Uterus (tissue), 3 donors: ENCODE measurements at regions not wholly inside any gene's neighbourhood (a gene's known extent, or its start where the extent isn't known, plus 50 kb on each side); places are given as distances from the start of the nearest gene placed in this dataset.

Source experiments
- DNase-seq, 2 donors: peaks; one replicate each; pipeline ENCODE4 v3.0.0-alpha.2; 2019 to 2020
- H3K27ac ChIP-seq, 2 donors: fragments of 200-600 bp; sonication (generic); 1 replicate in 1 of 2; 2 replicates in 1 of 2; pipeline ENCODE4 v1.5.1; 2016 to 2018
- H3K27me3 ChIP-seq, 2 donors: fragments of 200-600 bp; sonication (generic); one replicate each; pipeline ENCODE4 v1.5.1; 2018 to 2019; ENCODE audit warnings: control low read depth in 1 of 2
- H3K36me3 ChIP-seq, 2 donors: fragments of 200-600 bp; sonication (generic); one replicate each; pipeline ENCODE4 v1.5.1; 2019; ENCODE audit warnings: control low read depth in 1 of 2
- H3K4me1 ChIP-seq, 2 donors: fragments of 200-600 bp; sonication (generic); one replicate each; pipeline ENCODE4 v1.5.1; 2018 to 2019; ENCODE audit warnings: control low read depth in 1 of 2
- H3K4me3 ChIP-seq, 2 donors: fragments of 200-600 bp; sonication (generic); 1 replicate in 1 of 2; 2 replicates in 1 of 2; pipeline ENCODE4 v1.5.1; 2018 to 2019; ENCODE audit warnings: mild to moderate bottlenecking in 1 of 2
- H3K9me3 ChIP-seq, 2 donors: fragments of 200-600 bp; sonication (generic); one replicate each; pipeline ENCODE4 v1.5.1; 2019; ENCODE audit warnings: control low read depth in 1 of 2
- POLR2A ChIP-seq, 2 donors: fragments of 450-650 bp; IDR thresholded peaks; one replicate each; pipeline ENCODE4 v1.6.1; 2016; ENCODE audit warnings: antibody characterized with exemption in 2 of 2, mild to moderate bottlenecking in 1 of 2, moderate library complexity in 1 of 2
- intact Hi-C: fragments of 100-400 bp; cut with DNase I; formaldehyde crosslinking; loops from one replicate; pipeline ENCODE4 v1.15.1; 2023; ENCODE audit warnings: low total_unique reads
- TF ChIP-seq, protein P1 (sequence below), 4 experiments: fragments of 200-600 bp in 2 of 4; fragments of 450-650 bp in 2 of 4; sonication (generic) in 2 of 4; IDR thresholded peaks; one replicate each; pipeline ENCODE4 v1.5.1; 2016 to 2019; ENCODE audit warnings: antibody characterized with exemption in 4 of 4, mild to moderate bottlenecking in 2 of 4, moderate library complexity in 1 of 4
- donor health status: DM: yes; HTN: yes; CAD: no.

DNA sequence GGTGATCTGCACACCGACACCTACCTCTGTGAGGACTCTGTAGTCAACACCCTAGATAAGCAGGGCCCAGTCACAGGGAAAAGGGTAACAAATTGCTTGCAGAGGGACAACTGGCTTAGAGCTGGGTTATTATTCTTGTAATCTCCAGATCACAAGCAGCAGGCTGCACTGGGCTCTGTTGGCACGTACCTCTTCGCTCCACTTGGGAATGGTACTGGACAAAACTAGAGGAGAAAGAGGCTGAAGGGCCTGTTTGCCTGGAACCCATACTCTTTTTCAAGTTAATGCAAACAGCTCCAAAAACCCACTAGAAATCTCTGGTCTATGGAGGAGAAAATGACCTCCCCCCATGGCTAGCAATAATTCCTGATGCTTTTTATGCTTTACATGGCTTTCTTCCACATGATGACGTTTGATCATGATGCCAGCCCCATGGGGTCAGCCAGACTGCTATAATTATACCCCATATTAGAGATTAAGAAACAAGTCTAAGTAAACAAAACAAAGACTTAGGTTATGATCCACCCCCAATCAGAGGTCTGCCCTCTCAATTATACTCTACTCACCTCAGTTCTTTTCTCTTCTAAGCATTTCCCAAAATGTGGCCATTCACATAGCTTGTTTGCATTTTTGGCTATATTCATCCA is 190.0 kb downstream of the UNC5CL start:
- Histone ChIP-seq H3K27ac (no peak overlapping the region), H3K4me1 (no peaks in the 10 kb centered on the region), H3K9me3 (no peaks in the 10 kb centered on the region), H3K27me3 (no peaks in the 10 kb centered on the region), H3K4me3 (no peak overlapping the region), H3K36me3 (no peaks in the 10 kb centered on the region)
- DNase-seq, result no peak
- TF ChIP-seq POLR2A (IDR thresholded peaks at IDR 0.05), result no peak
- TF ChIP-seq, protein P1, sequence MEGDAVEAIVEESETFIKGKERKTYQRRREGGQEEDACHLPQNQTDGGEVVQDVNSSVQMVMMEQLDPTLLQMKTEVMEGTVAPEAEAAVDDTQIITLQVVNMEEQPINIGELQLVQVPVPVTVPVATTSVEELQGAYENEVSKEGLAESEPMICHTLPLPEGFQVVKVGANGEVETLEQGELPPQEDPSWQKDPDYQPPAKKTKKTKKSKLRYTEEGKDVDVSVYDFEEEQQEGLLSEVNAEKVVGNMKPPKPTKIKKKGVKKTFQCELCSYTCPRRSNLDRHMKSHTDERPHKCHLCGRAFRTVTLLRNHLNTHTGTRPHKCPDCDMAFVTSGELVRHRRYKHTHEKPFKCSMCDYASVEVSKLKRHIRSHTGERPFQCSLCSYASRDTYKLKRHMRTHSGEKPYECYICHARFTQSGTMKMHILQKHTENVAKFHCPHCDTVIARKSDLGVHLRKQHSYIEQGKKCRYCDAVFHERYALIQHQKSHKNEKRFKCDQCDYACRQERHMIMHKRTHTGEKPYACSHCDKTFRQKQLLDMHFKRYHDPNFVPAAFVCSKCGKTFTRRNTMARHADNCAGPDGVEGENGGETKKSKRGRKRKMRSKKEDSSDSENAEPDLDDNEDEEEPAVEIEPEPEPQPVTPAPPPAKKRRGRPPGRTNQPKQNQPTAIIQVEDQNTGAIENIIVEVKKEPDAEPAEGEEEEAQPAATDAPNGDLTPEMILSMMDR (IDR thresholded peaks at IDR 0.05), result no peak
- intact Hi-C loops, result no loop called here

DNA sequence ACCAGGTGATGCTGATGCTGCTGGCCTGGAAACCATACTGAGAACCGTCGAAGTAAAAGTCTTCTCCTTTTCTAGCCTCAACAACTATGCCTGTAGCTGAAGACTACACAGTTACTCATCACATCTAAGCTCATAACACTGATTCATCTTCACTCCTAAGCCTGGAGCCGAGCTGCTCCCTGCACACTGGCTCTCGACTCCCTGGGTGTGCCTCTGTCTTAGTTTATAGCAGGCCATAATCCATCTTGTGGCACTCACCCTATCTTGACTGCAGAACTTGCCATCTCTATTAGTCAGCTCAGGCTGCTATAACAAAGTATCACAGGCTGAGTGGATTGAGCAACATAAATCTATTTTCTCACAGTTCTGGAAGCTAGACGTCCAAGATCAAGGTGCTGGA is 191.0 kb downstream of the UNC5CL start:
- Histone ChIP-seq H3K27me3 (no peaks in the 10 kb centered on the region), H3K27ac (no peak overlapping the region), H3K4me1 (no peaks in the 10 kb centered on the region), H3K36me3 (no peaks in the 10 kb centered on the region), H3K4me3 (no peak overlapping the region), H3K9me3 (no peaks in the 10 kb centered on the region)
- DNase-seq, result no peak
- no peak for TF ChIP-seq POLR2A (IDR thresholded peaks at IDR 0.05)
- TF ChIP-seq, protein P1 (IDR thresholded peaks at IDR 0.05), result no peak
- intact Hi-C loops, result no loop called here

DNA sequence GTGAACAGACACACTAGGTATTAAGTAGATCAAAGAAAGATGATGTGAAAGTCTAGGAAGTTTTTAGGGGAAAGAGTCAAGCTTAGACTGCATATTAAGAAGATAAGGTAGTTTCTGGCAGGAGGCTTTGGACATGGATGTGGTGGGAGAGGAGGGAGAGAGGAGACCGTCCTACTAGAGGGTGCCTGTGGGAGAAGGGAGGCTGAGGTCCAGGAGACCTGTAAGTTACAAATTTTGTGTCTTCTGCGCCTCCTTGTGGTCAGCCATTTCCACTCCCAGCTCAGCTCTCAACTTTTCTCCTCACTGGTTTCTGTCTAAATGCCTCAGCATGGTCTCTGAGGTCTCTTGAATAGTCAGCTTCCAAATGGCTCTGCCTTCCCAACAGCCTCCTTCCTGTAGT is 193.5 kb downstream of the UNC5CL start:
- Histone ChIP-seq H3K4me3 (no peak overlapping the region), H3K9me3 (no peaks in the 10 kb centered on the region), H3K27me3 (no peaks in the 10 kb centered on the region), H3K27ac (no peak overlapping the region), H3K36me3 (no peaks in the 10 kb centered on the region), H3K4me1 (no peaks in the 10 kb centered on the region)
- DNase-seq, result peak in 1 of 2 donors; percentile 15
- intact Hi-C loops, result no loop called here
- TF ChIP-seq, protein P1 (IDR thresholded peaks at IDR 0.05), result peak in 2 of 4 experiments; percentile 3 to 24
- TF ChIP-seq POLR2A (IDR thresholded peaks at IDR 0.05), result no peak

DNA sequence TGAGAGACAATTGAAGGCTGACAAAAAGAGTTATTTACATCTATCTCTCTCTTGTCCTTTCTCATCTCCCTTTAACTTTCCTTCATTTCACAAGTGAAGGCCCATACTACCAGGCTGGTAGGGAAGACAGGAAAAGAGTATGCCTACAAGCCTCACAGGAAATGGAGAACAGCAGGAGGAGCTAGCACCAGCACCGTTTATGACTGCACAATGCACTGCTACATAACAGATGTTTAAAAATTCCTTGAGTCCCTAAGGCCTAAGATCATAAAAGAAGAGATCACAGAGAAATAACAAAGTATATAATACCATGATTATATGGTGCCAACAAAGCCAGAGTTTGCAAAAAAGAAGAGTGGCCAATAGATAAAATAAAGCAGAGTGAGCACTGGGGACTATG is 194.8 kb downstream of the UNC5CL start:
- no peaks in the 10 kb centered on the region for H3K4me1 ChIP-seq
- no peak overlapping the region for H3K4me3 ChIP-seq
- TF ChIP-seq POLR2A (IDR thresholded peaks at IDR 0.05), result no peak
- TF ChIP-seq, protein P1 (IDR thresholded peaks at IDR 0.05), result no peak
- no peaks in the 10 kb centered on the region for H3K27me3 ChIP-seq
- intact Hi-C loops, result no loop called here
- no peaks in the 10 kb centered on the region for H3K36me3 ChIP-seq
- no peak overlapping the region for H3K27ac ChIP-seq
- no peak for DNase-seq
- no peaks in the 10 kb centered on the region for H3K9me3 ChIP-seq

DNA sequence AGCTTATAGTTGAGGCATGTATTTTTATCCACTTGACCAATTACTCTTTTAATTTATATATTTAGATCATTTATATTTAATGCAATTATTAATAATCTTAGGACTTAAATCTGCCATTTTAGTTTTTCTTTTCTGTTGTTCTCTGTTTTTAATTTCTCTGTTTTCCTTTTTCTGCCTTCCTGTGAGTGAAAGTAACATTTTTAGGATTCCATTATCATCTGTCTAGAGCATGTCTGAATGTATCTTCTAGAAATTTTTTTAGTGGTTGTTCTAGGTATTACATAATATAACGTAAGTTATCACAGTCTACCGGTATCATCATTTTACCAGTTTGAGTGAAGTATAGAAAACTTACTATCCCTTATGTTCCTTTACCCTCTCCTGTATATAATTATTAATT is 197.3 kb downstream of the UNC5CL start:
- Histone ChIP-seq H3K9me3 (no peaks in the 10 kb centered on the region), H3K4me1 (no peaks in the 10 kb centered on the region), H3K36me3 (no peaks in the 10 kb centered on the region), H3K27ac (no peak overlapping the region), H3K27me3 (no peaks in the 10 kb centered on the region), H3K4me3 (no peak overlapping the region)
- DNase-seq, result no peak
- TF ChIP-seq POLR2A (IDR thresholded peaks at IDR 0.05), result no peak
- TF ChIP-seq, protein P1 (IDR thresholded peaks at IDR 0.05), result no peak
- intact Hi-C loops, result no loop called here
